ENCODE measurements at regions not wholly inside any gene's neighbourhood (a gene's known extent, or its start where the extent isn't known, plus 50 kb on each side); places are given as distances from the start of the nearest gene placed in this dataset.

DNA sequence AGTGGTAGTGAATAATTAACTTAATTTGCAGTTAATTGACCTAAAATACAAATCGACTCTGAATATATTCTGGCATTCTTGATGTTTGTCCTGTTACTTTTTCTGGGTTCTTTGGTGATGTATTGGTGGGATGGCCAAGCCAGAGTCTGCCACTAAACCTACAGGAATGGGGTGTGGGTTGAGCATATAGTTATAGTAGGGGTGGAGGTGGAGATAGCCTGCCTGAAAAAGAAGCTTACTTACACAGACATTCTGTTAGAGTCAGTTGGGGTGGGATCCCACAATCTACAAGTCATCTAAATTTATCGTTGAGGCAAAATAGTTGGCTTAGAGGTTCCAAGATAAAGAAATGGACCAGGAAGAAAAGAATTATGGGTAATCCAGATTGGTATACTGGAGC is 787.7 kb downstream of the TMTC2 start:
- no peak for TF ChIP-seq ZNF274 (IDR thresholded peaks at IDR 0.05; ENCODE audit: low read depth, low read length)
- TF ChIP-seq YY1 (IDR thresholded peaks at IDR 0.05; ENCODE audit: insufficient read depth, insufficient read length): no peak
